GM12891 (cell line): ENCODE measurements at regions not wholly inside any gene's neighbourhood (a gene's known extent, or its start where the extent isn't known, plus 50 kb on each side); places are given as distances from the start of the nearest gene placed in this dataset.

Experiments
- DNase-seq: peaks from one replicate; pipeline ENCODE4 v3.0.0; 2011; ENCODE audit warnings: low spot score; ENCODE audit not compliant: insufficient read length
- FAIRE-seq: peaks from 2 replicates; lab custom pipeline; 2011; peaks lifted over from hg19 to GRCh38; lab: Jason Lieb, UNC
- PAX5 ChIP-seq: IDR thresholded peaks from 2 replicates; pipeline ENCODE4 v1.6.1; 2011; ENCODE audit warnings: low read length, moderate library complexity, mild to moderate bottlenecking; ENCODE audit not compliant: insufficient read depth, severe bottlenecking
- POLR2A ChIP-seq: IDR thresholded peaks from 2 replicates; pipeline ENCODE4 v1.6.1; 2011; ENCODE audit warnings: low read depth, low read length, control low read depth
- POLR2AphosphoS5 ChIP-seq: IDR thresholded peaks from 2 replicates; pipeline ENCODE4 v1.6.1; 2011; ENCODE audit warnings: low read depth, low read length, control low read depth
- POU2F2 ChIP-seq: IDR thresholded peaks from 2 replicates; pipeline ENCODE4 v1.6.1; 2011; ENCODE audit warnings: low read depth, mild to moderate bottlenecking, control low read depth, low read length, moderate library complexity
- SPI1 ChIP-seq: IDR thresholded peaks from 2 replicates; pipeline ENCODE4 v1.6.1; 2011; ENCODE audit warnings: low read depth, low read length, control low read depth
- TAF1 ChIP-seq: IDR thresholded peaks from 2 replicates; pipeline ENCODE4 v1.6.1; 2011; ENCODE audit warnings: low read depth, low read length, control low read depth

DNA sequence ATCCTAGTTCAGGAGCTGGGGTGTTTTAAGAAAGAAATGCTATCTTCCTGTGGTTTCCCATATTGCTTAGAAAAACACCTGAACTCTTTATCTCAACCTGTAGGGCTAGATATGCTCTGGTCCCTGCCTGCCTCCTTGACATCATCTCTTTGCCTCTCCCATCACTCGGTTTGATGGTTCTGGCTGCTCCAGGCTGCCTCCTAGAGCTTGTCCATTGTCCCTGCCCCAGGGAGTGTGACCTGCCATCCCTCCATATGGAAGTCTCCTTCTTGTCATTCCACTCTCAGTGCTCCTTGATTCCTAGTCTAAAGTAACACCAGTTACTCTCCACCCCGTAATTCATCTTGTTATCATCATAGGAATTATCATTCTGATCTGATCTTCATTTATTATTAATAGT, 369.0 kb upstream of the EEF2KMT start:
- FAIRE-seq (no peak), DNase-seq (no peak)
- TF ChIP-seq SPI1 = no peak
- no peak for TF ChIP-seq TAF1
- no peak for TF ChIP-seq POLR2AphosphoS5
- no peak for TF ChIP-seq PAX5
- TF ChIP-seq POLR2A = no peak
- TF ChIP-seq POU2F2 = no peak

DNA sequence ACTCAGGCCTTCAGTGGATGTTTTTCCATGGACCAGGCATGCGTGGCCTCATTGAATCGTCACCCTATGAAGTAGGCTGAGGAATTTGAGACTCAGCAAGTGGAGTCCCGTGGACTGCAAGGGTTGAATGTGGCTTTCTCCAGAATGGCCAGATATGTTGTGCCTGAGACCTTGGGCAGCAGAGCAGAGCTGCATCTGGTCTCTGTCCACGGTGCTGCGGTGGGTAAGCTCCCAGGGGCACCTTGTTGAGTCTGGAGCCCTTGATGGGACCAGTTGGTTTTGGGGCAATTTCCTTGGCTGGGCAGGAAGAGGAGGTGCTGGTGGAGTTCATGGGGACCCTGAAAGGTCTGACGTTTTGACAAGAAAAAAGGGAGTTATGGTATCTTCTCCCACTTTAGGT, 368.1 kb upstream of the EEF2KMT start:
- no peak for FAIRE-seq
- no peak for DNase-seq

GRCh38 chr16:5463820-5464219, 366.2 kb upstream of the EEF2KMT start:
- FAIRE-seq (no peak), DNase-seq (no peak)
- TF ChIP-seq SPI1 (no peak), TAF1 (no peak), PAX5 (no peak), POLR2A (no peak), POLR2AphosphoS5 (no peak), POU2F2 (no peak)

More for the DNA sequence above, 368.1 kb upstream of the EEF2KMT start:
- no peak for TF ChIP-seq SPI1
- no peak for TF ChIP-seq POU2F2
- TF ChIP-seq POLR2A = no peak
- TF ChIP-seq PAX5 = no peak
- TF ChIP-seq POLR2AphosphoS5 = no peak
- TF ChIP-seq TAF1 = no peak

GRCh38 chr16:5461574-5461973, 364.0 kb upstream of the EEF2KMT start:
- TF ChIP-seq POLR2AphosphoS5 (no peak), POU2F2 (no peak), POLR2A (no peak), SPI1 (no peak), TAF1 (no peak), PAX5 (no peak)
- FAIRE-seq = no peak

DNA sequence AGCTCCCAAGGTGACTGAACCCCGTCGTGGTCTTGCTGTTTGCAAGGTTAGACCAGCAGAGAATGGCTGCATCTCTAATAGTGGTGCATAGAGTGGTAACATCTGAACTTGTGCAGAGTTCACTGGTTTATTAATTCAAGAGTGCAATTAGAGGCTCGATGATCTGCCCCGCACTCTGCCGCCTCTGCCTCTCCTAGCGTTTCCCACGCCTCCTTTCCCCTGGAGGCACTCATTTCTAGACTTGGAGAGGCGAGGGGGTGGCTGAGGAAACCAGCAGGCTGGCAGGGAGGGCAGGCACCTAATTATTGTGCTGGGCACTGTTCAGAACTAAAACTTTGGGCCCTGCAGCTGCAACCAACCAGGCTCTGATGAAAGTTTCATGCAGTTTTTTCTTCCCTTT, 363.5 kb upstream of the EEF2KMT start:
- no peak for TF ChIP-seq PAX5
- TF ChIP-seq TAF1 = no peak
- no peak for TF ChIP-seq SPI1
- TF ChIP-seq POLR2AphosphoS5 = no peak
- no peak for TF ChIP-seq POLR2A
- TF ChIP-seq POU2F2 = no peak
- DNase-seq (no peak), FAIRE-seq (no peak)

More at GRCh38 chr16:5461574-5461973, 364.0 kb upstream of the EEF2KMT start:
- no peak for DNase-seq

- TF ChIP-seq PAX5 (no peak), POU2F2 (no peak), POLR2A (no peak), TAF1 (no peak), SPI1 (no peak), POLR2AphosphoS5 (no peak)
Observed at GRCh38 chr16:5460701-5461100, 363.1 kb upstream of the EEF2KMT start.

GRCh38 chr16:5459863-5460262, 362.3 kb upstream of the EEF2KMT start:
- no peak for TF ChIP-seq POLR2A
- TF ChIP-seq POU2F2 = no peak
- no peak for TF ChIP-seq PAX5
- TF ChIP-seq SPI1 = no peak
- no peak for TF ChIP-seq TAF1
- TF ChIP-seq POLR2AphosphoS5 = no peak
- no peak for FAIRE-seq
- DNase-seq = no peak

More at GRCh38 chr16:5460701-5461100, 363.1 kb upstream of the EEF2KMT start:
- DNase-seq (no peak), FAIRE-seq (no peak)

GRCh38 chr16:5455110-5455509, 357.5 kb upstream of the EEF2KMT start:
- FAIRE-seq = no peak
- DNase-seq = no peak
- TF ChIP-seq TAF1 (no peak), POLR2AphosphoS5 (no peak), POU2F2 (no peak), PAX5 (no peak), SPI1 (no peak), POLR2A (no peak)

GRCh38 chr16:5454349-5454748, 356.8 kb upstream of the EEF2KMT start:
- no peak for FAIRE-seq
- DNase-seq = no peak
- no peak for TF ChIP-seq TAF1
- no peak for TF ChIP-seq POLR2AphosphoS5
- no peak for TF ChIP-seq POU2F2
- TF ChIP-seq POLR2A = no peak
- TF ChIP-seq PAX5 = no peak
- no peak for TF ChIP-seq SPI1

- TF ChIP-seq TAF1 (no peak), SPI1 (no peak), POLR2A (no peak), POU2F2 (no peak)
- FAIRE-seq (no peak), DNase-seq (no peak)
Observed at GRCh38 chr16:5451641-5452040, 354.0 kb upstream of the EEF2KMT start.
